AG10803 (cell line): ENCODE measurements at regions not wholly inside any gene's neighbourhood (a gene's known extent, or its start where the extent isn't known, plus 50 kb on each side); places are given as distances from the start of the nearest gene placed in this dataset.
A peak's percentile ranks its signal among the peaks of the same experiment; 100 is the strongest.

Experiments
- DNase-seq: peaks from one replicate; pipeline ENCODE4 v3.0.0; 2010; ENCODE audit warnings: low read depth
- H3K4me3 ChIP-seq: 2 replicates; pipeline ENCODE4 v1.5.1; 2011; ENCODE audit warnings: mild to moderate bottlenecking, low read length, control low read depth
- TF ChIP-seq, protein P1 (sequence below): conservative IDR thresholded peaks from 2 replicates; pipeline ENCODE4 v1.5.1; 2011; ENCODE audit warnings: mild to moderate bottlenecking, low read length, control low read depth, inconsistent platforms

DNA sequence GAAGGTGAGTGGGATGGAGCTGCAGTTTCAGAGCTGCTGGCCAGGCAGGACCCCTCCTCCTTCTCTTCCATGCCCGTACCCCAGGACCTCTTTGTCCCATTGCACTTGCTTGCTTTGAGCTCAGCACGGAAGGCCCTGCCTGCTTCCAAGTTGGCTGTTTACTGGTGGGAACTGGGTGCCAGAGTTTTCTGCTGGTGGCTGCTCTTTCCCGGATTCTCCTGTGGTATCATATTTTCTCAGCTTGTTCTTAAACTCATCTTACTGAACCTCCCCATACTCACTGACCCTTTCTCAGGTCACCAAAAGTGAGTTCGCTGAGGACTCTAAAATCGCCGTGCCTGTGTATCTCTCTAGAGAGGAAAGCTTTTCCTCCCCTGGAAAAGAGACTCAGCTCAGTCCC, 297.7 kb upstream of the TNP1 start:
- H3K4me3 ChIP-seq, result no peak overlapping the region
- DNase-seq, result no peak

DNA sequence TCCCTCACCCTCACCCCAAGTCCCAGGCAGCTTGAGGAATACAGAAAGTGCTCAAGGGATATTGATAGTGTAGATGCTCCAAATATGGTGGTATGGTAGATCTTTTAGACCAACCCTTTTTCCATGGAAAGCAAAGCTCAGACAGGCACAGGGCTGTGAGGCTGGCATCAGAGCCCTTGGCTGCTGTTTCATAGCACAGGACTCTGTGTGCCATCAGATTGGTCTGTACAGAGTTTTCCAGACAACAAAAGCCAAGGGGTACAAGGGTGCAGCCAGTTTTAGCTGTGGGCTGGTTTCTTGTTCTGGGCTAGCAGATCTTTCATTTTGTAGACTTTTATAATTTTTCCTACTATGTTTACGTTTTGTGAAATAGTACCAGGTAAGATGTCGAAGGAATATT, 296.9 kb upstream of the TNP1 start:
- TF ChIP-seq, protein P1, sequence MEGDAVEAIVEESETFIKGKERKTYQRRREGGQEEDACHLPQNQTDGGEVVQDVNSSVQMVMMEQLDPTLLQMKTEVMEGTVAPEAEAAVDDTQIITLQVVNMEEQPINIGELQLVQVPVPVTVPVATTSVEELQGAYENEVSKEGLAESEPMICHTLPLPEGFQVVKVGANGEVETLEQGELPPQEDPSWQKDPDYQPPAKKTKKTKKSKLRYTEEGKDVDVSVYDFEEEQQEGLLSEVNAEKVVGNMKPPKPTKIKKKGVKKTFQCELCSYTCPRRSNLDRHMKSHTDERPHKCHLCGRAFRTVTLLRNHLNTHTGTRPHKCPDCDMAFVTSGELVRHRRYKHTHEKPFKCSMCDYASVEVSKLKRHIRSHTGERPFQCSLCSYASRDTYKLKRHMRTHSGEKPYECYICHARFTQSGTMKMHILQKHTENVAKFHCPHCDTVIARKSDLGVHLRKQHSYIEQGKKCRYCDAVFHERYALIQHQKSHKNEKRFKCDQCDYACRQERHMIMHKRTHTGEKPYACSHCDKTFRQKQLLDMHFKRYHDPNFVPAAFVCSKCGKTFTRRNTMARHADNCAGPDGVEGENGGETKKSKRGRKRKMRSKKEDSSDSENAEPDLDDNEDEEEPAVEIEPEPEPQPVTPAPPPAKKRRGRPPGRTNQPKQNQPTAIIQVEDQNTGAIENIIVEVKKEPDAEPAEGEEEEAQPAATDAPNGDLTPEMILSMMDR, result no peak
- DNase-seq, result no peak
- no peak overlapping the region for H3K4me3 ChIP-seq

More for the DNA sequence above, 297.7 kb upstream of the TNP1 start:
- TF ChIP-seq, protein P1, result no peak

DNA sequence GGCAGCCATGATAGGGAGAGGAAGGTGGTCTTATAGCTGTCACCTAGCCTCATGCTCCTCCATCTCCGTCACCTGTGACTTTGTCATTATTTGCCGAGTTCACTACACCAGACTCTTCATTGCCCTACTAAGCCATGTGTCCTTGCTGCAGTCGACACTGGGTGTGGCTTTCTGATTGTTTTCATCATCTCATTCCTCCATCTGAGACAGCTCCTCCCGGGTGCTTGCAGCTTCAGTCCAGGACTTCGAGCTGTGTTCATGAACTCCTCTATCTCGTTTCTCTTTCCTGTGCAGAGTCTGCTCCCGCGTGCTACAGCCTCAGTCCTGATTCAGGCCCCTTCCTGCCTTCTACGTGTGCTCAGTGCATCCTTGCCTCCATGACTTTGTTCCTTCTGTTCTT, 295.1 kb upstream of the TNP1 start:
- no peak overlapping the region for H3K4me3 ChIP-seq
- DNase-seq, result no peak
- TF ChIP-seq, protein P1, result no peak

DNA sequence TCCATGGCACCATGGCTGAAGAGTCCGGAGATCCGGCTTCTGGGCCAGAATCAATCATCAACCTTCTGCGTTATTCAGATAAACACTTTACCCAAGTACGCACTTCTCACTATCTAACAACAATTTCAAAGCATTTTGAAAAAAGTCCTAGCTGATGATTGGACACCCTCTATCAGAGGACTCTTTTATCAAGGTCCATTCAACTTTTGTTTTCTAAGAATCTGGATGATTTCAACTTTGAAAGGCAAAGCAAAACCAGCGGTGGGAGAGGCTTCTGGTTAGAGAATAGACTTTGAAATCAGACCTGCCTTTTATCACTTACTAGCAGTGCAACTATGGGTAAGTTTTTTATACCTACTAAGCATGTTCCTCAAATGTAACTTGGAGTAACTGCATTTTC, 293.6 kb upstream of the TNP1 start:
- TF ChIP-seq, protein P1, result no peak
- no peak for DNase-seq
- no peak overlapping the region for H3K4me3 ChIP-seq

DNA sequence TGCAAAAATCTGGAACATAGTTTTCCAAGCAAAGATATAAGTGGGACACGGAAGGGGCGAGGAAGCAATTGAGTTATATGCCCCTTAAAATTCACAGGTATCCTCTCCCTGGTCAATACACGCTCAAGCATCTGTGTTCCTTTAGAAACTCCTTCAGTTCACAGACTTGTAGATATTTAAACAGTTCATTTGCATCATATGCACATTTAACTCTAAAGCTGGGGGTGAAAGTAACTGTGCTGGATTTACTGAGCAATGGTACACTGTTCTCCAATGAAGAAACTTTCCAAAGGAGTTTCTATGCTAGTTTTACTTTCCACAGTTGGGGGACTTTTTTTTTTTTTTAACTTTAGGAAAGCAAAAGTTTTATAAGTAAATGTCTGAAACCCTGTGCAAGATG, 293.0 kb upstream of the TNP1 start:
- no peak overlapping the region for H3K4me3 ChIP-seq
- no peak for DNase-seq
- TF ChIP-seq, protein P1, result no peak

DNA sequence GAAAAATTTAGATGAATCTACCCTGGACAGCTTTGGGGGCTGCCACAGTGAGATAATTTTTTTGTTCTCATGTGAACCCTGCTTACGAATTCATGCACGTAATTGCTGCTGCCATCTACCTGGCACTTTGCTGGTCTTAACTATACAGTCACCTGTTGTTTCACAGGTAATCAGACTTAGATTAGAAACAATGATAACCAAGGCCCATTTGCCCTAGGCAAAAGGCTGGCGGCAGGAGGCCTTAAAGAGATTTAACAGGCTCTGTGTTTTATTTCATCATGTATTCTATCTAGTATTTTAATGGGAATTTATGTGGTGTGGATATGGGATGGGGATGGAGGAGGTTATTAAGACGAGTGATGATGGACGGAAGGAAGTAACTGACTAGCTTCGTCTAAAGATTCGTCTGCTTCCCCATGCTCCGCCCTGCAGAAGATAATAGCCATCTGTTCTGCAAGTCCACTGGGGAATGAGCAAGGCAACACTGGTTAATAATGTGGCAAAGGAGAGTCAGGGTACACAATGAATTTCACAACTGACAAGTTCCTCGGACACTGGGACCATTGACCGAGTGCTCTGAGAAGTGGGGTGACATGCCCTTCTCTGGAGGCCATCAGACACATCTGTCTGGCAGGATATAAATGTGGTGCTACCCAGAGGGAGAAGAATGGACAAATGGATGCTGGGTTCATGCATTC, 291.8 kb upstream of the TNP1 start:
- TF ChIP-seq, protein P1, result no peak
- no peak for DNase-seq
- no peak overlapping the region for H3K4me3 ChIP-seq

DNA sequence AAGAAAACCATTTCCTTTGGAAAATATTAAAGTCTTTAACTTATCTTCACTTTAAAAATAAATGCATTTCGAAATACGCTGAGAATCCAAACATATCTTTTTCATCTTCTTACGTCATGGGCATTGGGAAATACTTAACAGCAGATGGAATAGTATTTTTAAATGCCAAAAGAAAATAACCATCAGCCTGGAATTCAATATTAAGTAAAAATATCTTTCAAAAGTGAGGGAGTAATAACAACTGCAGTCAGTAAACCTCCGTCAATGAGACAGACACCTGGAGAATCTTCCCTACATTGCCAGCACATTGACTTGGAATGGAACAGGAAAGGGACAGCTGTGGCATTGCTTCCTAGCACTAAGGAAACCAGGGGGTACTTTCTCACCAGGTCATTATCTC, 290.4 kb upstream of the TNP1 start:
- H3K4me3 ChIP-seq, result no peak overlapping the region
- TF ChIP-seq, protein P1, result no peak
- DNase-seq, result peak; percentile 56
